SK-N-SH treated with all-trans-retinoic acid at 6 μM for 48 hours (cell line): ENCODE measurements at regions not wholly inside any gene's neighbourhood (a gene's known extent, or its start where the extent isn't known, plus 50 kb on each side); places are given as distances from the start of the nearest gene placed in this dataset.
"Not testable (repeated sequence)": the region's sequence is repeated elsewhere in the genome, so short reads cannot be mapped to it uniquely, and the experiment has no call there.

Experiments
- ARNTL ChIP-seq: fragments of 450-650 bp; formaldehyde crosslinking; IDR thresholded peaks from 2 replicates; pipeline ENCODE4 v1.5.0; 2020; ENCODE audit warnings: low read depth, mild to moderate bottlenecking, moderate library complexity, borderline replicate concordance
- BACH2 ChIP-seq: fragments of 250-450 bp; sonication (Bioruptor Pico); IDR thresholded peaks from 2 replicates; pipeline ENCODE4 v1.9.0; 2021; ENCODE audit warnings: mild to moderate bottlenecking, borderline replicate concordance
- CREB5 ChIP-seq: fragments of 250-450 bp; sonication (Bioruptor Pico); IDR thresholded peaks from 2 replicates; pipeline ENCODE4 v1.5.1; 2020; ENCODE audit warnings: low read depth, mild to moderate bottlenecking, moderate library complexity
- CSDC2 ChIP-seq: fragments of 250-450 bp; sonication (Bioruptor Pico); IDR thresholded peaks from 2 replicates; pipeline ENCODE4 v1.5.0; 2020; ENCODE audit warnings: mild to moderate bottlenecking, moderate library complexity
- OSR1 ChIP-seq: fragments of 250-450 bp; sonication (Bioruptor Pico); IDR thresholded peaks from 2 replicates; pipeline ENCODE4 v1.8.0; 2022; ENCODE audit warnings: moderate library complexity, mild to moderate bottlenecking, inconsistent platforms
- TCF4 ChIP-seq: fragments of 250-450 bp; sonication (Bioruptor Pico); IDR thresholded peaks from 2 replicates; pipeline ENCODE4 v1.8.0; 2021; ENCODE audit warnings: mild to moderate bottlenecking, moderate library complexity, borderline replicate concordance
- TOX ChIP-seq: fragments of 250-450 bp; sonication (Bioruptor Pico); IDR thresholded peaks from 2 replicates; pipeline ENCODE4 v1.8.0; 2021; ENCODE audit warnings: mild to moderate bottlenecking, moderate library complexity, borderline replicate concordance
- TSHZ2 ChIP-seq: fragments of 250-450 bp; sonication (Bioruptor Pico); IDR thresholded peaks from 2 replicates; pipeline ENCODE4 v1.5.0; 2020; ENCODE audit warnings: mild to moderate bottlenecking, moderate library complexity
- ZFP3 ChIP-seq: fragments of 250-450 bp; sonication (Bioruptor Pico); IDR thresholded peaks from 2 replicates; pipeline ENCODE4 v1.5.0; 2020; ENCODE audit warnings: mild to moderate bottlenecking, moderate library complexity
- ZFP30 ChIP-seq: fragments of 450-650 bp; formaldehyde crosslinking; IDR thresholded peaks from 2 replicates; pipeline ENCODE4 v1.5.0; 2022; ENCODE audit warnings: mild to moderate bottlenecking, moderate library complexity
- ZNF565 ChIP-seq: fragments of 450-650 bp; formaldehyde crosslinking; conservative IDR thresholded peaks from 2 replicates; pipeline ENCODE4 v1.5.0; 2020; ENCODE audit warnings: low read depth, mild to moderate bottlenecking, moderate library complexity

DNA sequence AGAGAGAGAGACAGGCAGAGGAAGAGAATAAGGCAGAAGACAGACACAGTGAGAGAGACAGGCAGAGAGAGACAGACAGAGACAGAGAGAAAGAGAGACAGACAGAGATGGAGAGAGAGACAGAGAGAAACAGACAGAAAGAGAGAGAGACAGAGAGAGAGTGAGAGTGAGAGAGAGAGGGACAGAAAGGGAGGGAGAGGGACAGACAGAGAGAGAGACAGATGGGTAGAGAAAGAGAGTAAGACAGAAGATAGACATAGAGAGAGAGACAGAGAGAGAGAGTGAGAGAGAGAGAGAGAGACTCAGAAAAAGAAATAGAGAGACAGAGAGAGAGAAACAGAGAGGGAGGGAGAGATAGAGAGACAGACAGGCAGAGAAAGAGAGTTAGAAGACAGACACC is 1948.5 kb upstream of the DEFB115 start:
- not testable (repeated sequence) for TF ChIP-seq ZFP3; BACH2 (CRISPR knock-in tag); TSHZ2 (CRISPR knock-in tag); CREB5 (CRISPR knock-in tag); TOX (CRISPR knock-in tag); OSR1 (CRISPR knock-in tag); ARNTL (CRISPR knock-in tag); TCF4; ZFP30 (CRISPR knock-in tag); ZNF565 (CRISPR knock-in tag); CSDC2 (CRISPR knock-in tag)
